ENCODE measurements at regions not wholly inside any gene's neighbourhood (a gene's known extent, or its start where the extent isn't known, plus 50 kb on each side); places are given as distances from the start of the nearest gene placed in this dataset.
"Not testable (repeated sequence)": the region's sequence is repeated elsewhere in the genome, so short reads cannot be mapped to it uniquely, and the experiment has no call there.

DNA sequence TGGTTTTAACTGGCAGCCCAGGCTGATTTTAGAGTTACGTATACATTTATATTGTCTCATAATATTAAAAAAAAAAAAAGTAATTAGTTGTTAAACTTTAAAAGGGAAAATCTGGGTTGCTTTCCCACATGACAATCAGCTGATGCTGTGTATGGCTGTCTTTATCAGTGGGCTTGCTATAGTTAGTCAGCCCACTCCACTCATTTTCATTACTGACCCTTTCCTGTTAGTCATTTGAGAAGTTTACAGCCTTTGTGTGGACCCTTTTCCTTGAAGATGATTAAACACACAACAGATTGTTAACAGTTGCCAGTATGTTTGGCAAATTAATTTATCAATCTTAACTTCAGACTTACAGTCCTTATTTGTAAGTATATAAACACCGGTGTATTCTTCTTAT lies 164.5 kb upstream of the AGR3 start:
- intact Hi-C loops (cut with micrococcal nuclease): no loop called here

DNA sequence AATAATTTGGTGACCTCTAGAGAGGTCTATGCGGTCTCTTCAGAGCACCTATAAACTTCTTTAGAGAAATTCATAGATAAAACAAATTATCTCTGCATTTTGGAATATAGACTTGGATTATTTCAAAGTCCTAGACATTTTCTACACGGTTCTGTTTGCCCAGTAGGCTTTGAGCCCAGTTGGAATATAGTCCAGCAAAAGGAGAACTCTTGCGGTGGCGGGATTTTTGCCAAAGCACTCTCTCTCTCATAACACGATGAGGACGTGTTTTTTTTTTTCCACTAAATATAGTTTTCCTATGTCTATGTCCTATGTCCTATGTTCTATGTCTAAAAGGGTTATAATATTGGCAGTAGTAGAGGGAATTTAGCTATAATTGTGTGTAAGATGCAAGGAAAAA lies 164.9 kb upstream of the AGR3 start:
- POLR2A ChIA-PET: no interaction called here
- CTCF ChIA-PET: interaction anchor here (1.4 to 1.5 kb wide), 2 partner anchors 8 to 10 kb away, joined by 3 to 5 read pairs; no protein-coding TSS in a partner anchor
- Mint-ChIP-seq H3K9me3 (no peaks in the 10 kb centered on the region), H3K36me3 (ENCODE audit: low read depth) (no peaks in the 10 kb centered on the region), H3K27me3 (peaks cover 2% of the 10 kb centered on the region), H3K27ac (no peak overlapping the region), H3K4me1 (ENCODE audit: low read depth) (peaks cover 10% of the 10 kb centered on the region), H3K4me3 (no peak overlapping the region)
- intact Hi-C loops (cut with micrococcal nuclease): no loop called here
- DNase-seq (no peak), ATAC-seq (no peak)
- no peak for TF ChIP-seq CTCF (IDR thresholded peaks at IDR 0.05)

More for the DNA sequence above, 164.5 kb upstream of the AGR3 start:
- no peaks in the 10 kb centered on the region for H3K9me3 Mint-ChIP-seq
- H3K36me3 Mint-ChIP-seq (ENCODE audit: low read depth): no peaks in the 10 kb centered on the region
- ChIA-PET CTCF (interaction anchor here (0.8 kb wide), 1 partner anchor 63 kb away, joined by 3 read pairs; no protein-coding TSS in a partner anchor), POLR2A (no interaction called here)
- peaks cover 14% of the 10 kb centered on the region for H3K4me1 Mint-ChIP-seq (ENCODE audit: low read depth)
- no peak overlapping the region for H3K27ac Mint-ChIP-seq
- DNase-seq (no peak), ATAC-seq (no peak)
- no peak overlapping the region for H3K4me3 Mint-ChIP-seq
- H3K27me3 Mint-ChIP-seq: peaks cover 2% of the 10 kb centered on the region
- TF ChIP-seq CTCF (IDR thresholded peaks at IDR 0.05): no peak

- ATAC-seq; H3K36me3 Mint-ChIP-seq (ENCODE audit: low read depth); H3K27me3 Mint-ChIP-seq; intact Hi-C loops (cut with micrococcal nuclease); H3K4me3 Mint-ChIP-seq; H3K9me3 Mint-ChIP-seq; CTCF ChIA-PET; H3K4me1 Mint-ChIP-seq (ENCODE audit: low read depth); DNase-seq; H3K27ac Mint-ChIP-seq: not testable (repeated sequence)
- POLR2A ChIA-PET: interaction anchor here (0.6 kb wide), 1 partner anchor 278 kb away, joined by 3 read pairs; no protein-coding TSS in a partner anchor
Observed at GRCh38 chr7:17053164-17053563, 171.4 kb upstream of the AGR3 start.

- Mint-ChIP-seq H3K4me3 (no peak overlapping the region), H3K9me3 (no peaks in the 10 kb centered on the region), H3K27me3 (no peaks in the 10 kb centered on the region), H3K4me1 (ENCODE audit: low read depth) (peaks cover 8% of the 10 kb centered on the region), H3K36me3 (ENCODE audit: low read depth) (no peaks in the 10 kb centered on the region), H3K27ac (no peak overlapping the region)
- DNase-seq (no peak), ATAC-seq (no peak)
- ChIA-PET POLR2A (no interaction called here), CTCF (interaction anchor here (1.1 to 1.6 kb wide), 2 partner anchors 8 to 338 kb away, joined by 3 to 5 read pairs; no protein-coding TSS in a partner anchor)
- no peak for TF ChIP-seq CTCF (IDR thresholded peaks at IDR 0.05)
- intact Hi-C loops (cut with micrococcal nuclease): no loop called here
Observed at GRCh38 chr7:17054206-17054605, 172.4 kb upstream of the AGR3 start.

DNA sequence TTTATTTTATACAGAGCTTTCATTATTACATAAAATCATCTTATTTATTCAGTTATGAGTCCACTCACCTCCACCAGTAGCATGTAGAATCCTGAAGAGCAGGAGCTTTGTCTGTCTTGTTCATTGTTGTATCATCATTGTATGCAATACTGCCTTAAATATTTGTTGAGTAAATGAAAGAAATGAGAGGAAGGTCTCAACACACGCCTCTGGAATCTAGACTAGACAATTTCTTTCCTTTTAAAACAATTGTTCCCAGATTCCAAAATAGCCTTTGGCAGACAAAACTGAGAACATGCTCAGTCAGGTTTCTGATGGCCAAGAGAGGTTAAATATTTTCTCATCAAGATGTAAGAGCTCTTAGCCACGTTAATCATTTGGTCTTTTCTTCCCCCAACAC lies 173.1 kb upstream of the AGR3 start:
- no peak for TF ChIP-seq CTCF (IDR thresholded peaks at IDR 0.05)
- ChIA-PET CTCF (interaction anchor here (0.9 to 1.6 kb wide), 3 partner anchors 7 to 337 kb away, joined by 3 to 5 read pairs (median 4); no protein-coding TSS in a partner anchor), POLR2A (no interaction called here)
- Mint-ChIP-seq H3K9me3 (no peaks in the 10 kb centered on the region), H3K27me3 (no peaks in the 10 kb centered on the region), H3K27ac (no peak overlapping the region), H3K4me1 (ENCODE audit: low read depth) (peaks cover 8% of the 10 kb centered on the region), H3K36me3 (ENCODE audit: low read depth) (no peaks in the 10 kb centered on the region), H3K4me3 (no peak overlapping the region)
- intact Hi-C loops (cut with micrococcal nuclease): no loop called here
- no peak for ATAC-seq
- no peak for DNase-seq

Data from activated CD8-positive, alpha-beta T cell treated with anti-CD3 and anti-CD28 coated beads for 36 hours (primary cell).